ENCODE measurements at regions not wholly inside any gene's neighbourhood (a gene's known extent, or its start where the extent isn't known, plus 50 kb on each side); places are given as distances from the start of the nearest gene placed in this dataset.

- TF ChIP-seq CTCF (IDR thresholded peaks at IDR 0.05; ENCODE audit: poor library complexity) (no peak), EZH2 (IDR thresholded peaks at IDR 0.05; ENCODE audit: borderline replicate concordance) (no peak)
Observed at GRCh38 chr9:108193026-108193710, 662.6 kb downstream of the ACTL7B start.
